ENCODE measurements at regions not wholly inside any gene's neighbourhood (a gene's known extent, or its start where the extent isn't known, plus 50 kb on each side); places are given as distances from the start of the nearest gene placed in this dataset.

DNA sequence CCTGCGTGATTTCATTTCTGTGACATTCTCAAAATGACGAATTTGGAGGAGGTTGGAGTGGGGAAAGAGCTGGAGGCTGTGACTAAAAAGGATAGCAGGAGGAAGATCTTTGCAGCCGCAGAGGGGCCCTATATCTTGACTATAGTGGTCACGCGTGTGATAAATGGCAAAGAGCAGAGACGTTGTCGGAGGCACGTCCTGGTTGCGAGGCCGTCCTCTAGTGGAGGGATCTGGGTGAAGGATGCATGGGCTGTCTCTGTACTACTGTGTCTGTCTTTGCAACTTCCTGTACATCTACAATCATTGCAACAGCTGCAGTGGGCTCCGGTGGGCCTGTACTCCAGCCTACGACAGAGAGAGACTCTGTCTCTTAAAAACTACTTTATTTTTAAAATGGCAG is 76.6 kb downstream of the YTHDF1 start:
- TF ChIP-seq POLR2A (IDR thresholded peaks at IDR 0.05): no peak
- TF ChIP-seq POLR2AphosphoS5 (IDR thresholded peaks at IDR 0.05): no peak
- TF ChIP-seq, protein P1, sequence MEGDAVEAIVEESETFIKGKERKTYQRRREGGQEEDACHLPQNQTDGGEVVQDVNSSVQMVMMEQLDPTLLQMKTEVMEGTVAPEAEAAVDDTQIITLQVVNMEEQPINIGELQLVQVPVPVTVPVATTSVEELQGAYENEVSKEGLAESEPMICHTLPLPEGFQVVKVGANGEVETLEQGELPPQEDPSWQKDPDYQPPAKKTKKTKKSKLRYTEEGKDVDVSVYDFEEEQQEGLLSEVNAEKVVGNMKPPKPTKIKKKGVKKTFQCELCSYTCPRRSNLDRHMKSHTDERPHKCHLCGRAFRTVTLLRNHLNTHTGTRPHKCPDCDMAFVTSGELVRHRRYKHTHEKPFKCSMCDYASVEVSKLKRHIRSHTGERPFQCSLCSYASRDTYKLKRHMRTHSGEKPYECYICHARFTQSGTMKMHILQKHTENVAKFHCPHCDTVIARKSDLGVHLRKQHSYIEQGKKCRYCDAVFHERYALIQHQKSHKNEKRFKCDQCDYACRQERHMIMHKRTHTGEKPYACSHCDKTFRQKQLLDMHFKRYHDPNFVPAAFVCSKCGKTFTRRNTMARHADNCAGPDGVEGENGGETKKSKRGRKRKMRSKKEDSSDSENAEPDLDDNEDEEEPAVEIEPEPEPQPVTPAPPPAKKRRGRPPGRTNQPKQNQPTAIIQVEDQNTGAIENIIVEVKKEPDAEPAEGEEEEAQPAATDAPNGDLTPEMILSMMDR (IDR thresholded peaks at IDR 0.05): no peak
- no peak for TF ChIP-seq EP300 (IDR thresholded peaks at IDR 0.05)
